Caco-2 (cell line): ENCODE measurements at regions not wholly inside any gene's neighbourhood (a gene's known extent, or its start where the extent isn't known, plus 50 kb on each side); places are given as distances from the start of the nearest gene placed in this dataset.
"Not testable (repeated sequence)": the region's sequence is repeated elsewhere in the genome, so short reads cannot be mapped to it uniquely, and the experiment has no call there.

ENCODE experiments used
- BruUV-seq: library from RNA; stranded (reverse); fragments of 400-500 nt; replicated peaks from 2 replicates; lab custom pipeline; 2021; lab: Mats Ljungman, UMichigan
- CTCF ChIA-PET: fragments of 300-600 bp; sonication (Branson Sonifier 250); formaldehyde crosslinking; loops from one replicate; lab custom pipeline; 2022; ENCODE audit warnings: antibody characterized with exemption; lab: Charles Lee
- POLR2A ChIA-PET: fragments of 300-600 bp; sonication (Branson Sonifier 250); formaldehyde crosslinking; loops from one replicate; lab custom pipeline; 2022; ENCODE audit warnings: antibody characterized with exemption; lab: Charles Lee
- DNase-seq, 2 experiments: peaks; one replicate each; pipeline versions ENCODE4 v3.0.0 to v3.0.0-alpha.2; 2020 to 2022
- H3K27me3 ChIP-seq: replicated peaks from 2 replicates; pipeline ENCODE4 v1.6.0; 2011; ENCODE audit warnings: low read length; ENCODE audit not compliant: control insufficient read depth, insufficient read depth
- H3K36me3 ChIP-seq: 2 replicates; pipeline ENCODE4 v1.5.1; 2011; ENCODE audit warnings: low read length; ENCODE audit not compliant: control insufficient read depth, insufficient read depth
- H3K4me1 ChIP-seq: fragments of 250-450 bp; sonication (Bioruptor Pico); 2 replicates; pipeline ENCODE4 v1.5.1; 2020; ENCODE audit warnings: mild to moderate bottlenecking
- H3K4me3 ChIP-seq: 2 replicates; pipeline ENCODE4 v1.5.1; 2011; ENCODE audit warnings: low read depth, mild to moderate bottlenecking, control low read depth, low read length
- H3K9me3 ChIP-seq: fragments of 250-450 bp; sonication (Bioruptor Pico); 2 replicates; pipeline ENCODE4 v1.5.1; 2020; ENCODE audit warnings: mild to moderate bottlenecking, moderate library complexity
- H3K27ac Mint-ChIP-seq: one replicate; pipeline ENCODE4 v1.8.0; 2022; ENCODE audit warnings: mixed read lengths; ENCODE audit not compliant: unreplicated experiment
- H3K27me3 Mint-ChIP-seq: one replicate; pipeline ENCODE4 v1.8.0; 2022; ENCODE audit warnings: mixed read lengths; ENCODE audit not compliant: insufficient read depth, unreplicated experiment
- H3K36me3 Mint-ChIP-seq: one replicate; pipeline ENCODE4 v1.8.0; 2022; ENCODE audit warnings: mild to moderate bottlenecking, mixed read lengths; ENCODE audit not compliant: insufficient read depth, unreplicated experiment
- H3K4me1 Mint-ChIP-seq: one replicate; pipeline ENCODE4 v1.8.0; 2022; ENCODE audit warnings: low read depth, mixed read lengths; ENCODE audit not compliant: unreplicated experiment
- H3K4me3 Mint-ChIP-seq: one replicate; pipeline ENCODE4 v1.8.0; 2022; ENCODE audit warnings: mild to moderate bottlenecking, moderate library complexity, mixed read lengths; ENCODE audit not compliant: unreplicated experiment
- H3K9me3 Mint-ChIP-seq: one replicate; pipeline ENCODE4 v1.8.0; 2022; ENCODE audit warnings: mixed read lengths; ENCODE audit not compliant: unreplicated experiment
- CTCF ChIP-seq, 2 experiments: fragments of 200-600 bp in 1 of 2; IDR thresholded peaks; 1 replicate in 1 of 2; 2 replicates in 1 of 2; pipeline versions ENCODE4 v1.5.1 to v1.8.0; 2011 to 2022; ENCODE audit warnings: antibody characterized with exemption in 1 of 2, control low read depth in 1 of 2, inconsistent platforms in 1 of 2, low read depth in 1 of 2, low read length in 1 of 2, mild to moderate bottlenecking in 1 of 2, moderate library complexity in 1 of 2; ENCODE audit not compliant: insufficient read depth in 1 of 2, severe bottlenecking in 1 of 2, unreplicated experiment in 1 of 2
- intact Hi-C: fragments of 100-400 bp; cut with micrococcal nuclease; formaldehyde crosslinking; loops from one replicate; pipeline ENCODE4 v1.10.0; 2022; ENCODE audit not compliant: unreplicated experiment

DNA sequence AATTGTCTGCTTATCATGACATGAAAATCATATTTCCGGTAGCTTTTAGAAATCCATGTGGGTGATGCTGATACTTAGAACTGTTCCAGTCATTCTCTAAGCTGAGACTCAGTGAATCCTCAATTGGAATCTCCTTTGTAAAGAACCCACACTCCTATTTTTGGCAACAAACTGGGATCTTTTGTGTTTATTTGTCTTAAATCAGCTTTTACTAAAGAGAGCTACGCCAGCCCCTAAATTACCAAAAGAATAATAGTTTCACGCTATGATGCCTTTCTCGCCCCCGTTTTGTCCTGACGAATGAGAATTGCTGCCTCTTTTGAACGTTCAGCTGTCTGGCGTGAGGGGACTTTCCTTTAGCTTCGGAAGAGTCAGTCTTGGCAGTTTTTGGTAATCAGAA, 195.9 kb downstream of the SHOX start:
- H3K9me3 ChIP-seq, result peaks cover 10% of the 10 kb centered on the region; the same call in 1 of the 2 replicates

DNA sequence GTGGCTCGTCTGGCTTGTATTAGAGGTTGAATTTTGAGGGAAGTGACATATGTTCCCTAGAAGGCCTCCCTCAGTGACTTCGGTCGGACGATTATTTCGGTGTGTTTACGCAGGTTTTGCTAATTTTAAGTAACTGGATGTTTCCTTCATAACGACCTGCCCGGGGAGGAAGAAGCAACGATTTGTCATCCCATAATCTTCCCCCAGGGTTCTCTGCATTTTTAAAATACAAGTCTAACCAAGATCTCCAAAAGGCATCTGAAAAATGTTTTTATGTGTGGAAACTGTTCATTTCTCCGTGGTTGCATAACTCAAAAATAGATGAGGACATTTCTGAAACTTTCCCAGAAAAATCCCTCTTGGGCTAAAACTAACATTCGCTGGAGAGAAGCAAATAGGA, 195.4 kb downstream of the SHOX start:
- ChIA-PET POLR2A (no interaction called here), CTCF (no interaction called here)
- H3K9me3 ChIP-seq, result peaks cover 8% of the 10 kb centered on the region; the same call in 1 of the 2 replicates
- DNase-seq, result no peak
- Mint-ChIP-seq H3K27ac (no peak overlapping the region), H3K36me3 (no peaks in the 10 kb centered on the region), H3K4me1 (no peaks in the 10 kb centered on the region), H3K27me3 (no peaks in the 10 kb centered on the region), H3K9me3 (peaks cover 10% of the 10 kb centered on the region), H3K4me3 (no peak overlapping the region)
- no peaks in the 10 kb centered on the region for H3K27me3 ChIP-seq
- H3K4me1 ChIP-seq, result no peaks in the 10 kb centered on the region
- TF ChIP-seq CTCF (IDR thresholded peaks at IDR 0.05; ENCODE audit: insufficient read depth in 1 of 2, low read depth in 1 of 2, low read length in 1 of 2, severe bottlenecking in 1 of 2, unreplicated experiment in 1 of 2), result no peak
- intact Hi-C loops, result no loop called here
- H3K36me3 ChIP-seq, result no peaks in the 10 kb centered on the region
- H3K4me3 ChIP-seq, result no peak overlapping the region
- no TSS peak for BruUV-seq

More for the DNA sequence above, 195.9 kb downstream of the SHOX start:
- H3K27me3 Mint-ChIP-seq, result no peaks in the 10 kb centered on the region
- H3K4me3 Mint-ChIP-seq, result no peak overlapping the region
- CTCF ChIA-PET, result no interaction called here
- no peaks in the 10 kb centered on the region for H3K4me1 ChIP-seq
- no peak for TF ChIP-seq CTCF (IDR thresholded peaks at IDR 0.05; ENCODE audit: insufficient read depth in 1 of 2, low read depth in 1 of 2, low read length in 1 of 2, severe bottlenecking in 1 of 2, unreplicated experiment in 1 of 2)
- POLR2A ChIA-PET, result no interaction called here
- no peak overlapping the region for H3K4me3 ChIP-seq
- no TSS peak for BruUV-seq
- intact Hi-C loops, result no loop called here
- H3K27me3 ChIP-seq, result no peaks in the 10 kb centered on the region
- H3K36me3 Mint-ChIP-seq, result no peaks in the 10 kb centered on the region
- no peaks in the 10 kb centered on the region for H3K4me1 Mint-ChIP-seq
- DNase-seq, result no peak
- peaks cover 10% of the 10 kb centered on the region for H3K9me3 Mint-ChIP-seq
- no peak overlapping the region for H3K27ac Mint-ChIP-seq
- no peaks in the 10 kb centered on the region for H3K36me3 ChIP-seq

DNA sequence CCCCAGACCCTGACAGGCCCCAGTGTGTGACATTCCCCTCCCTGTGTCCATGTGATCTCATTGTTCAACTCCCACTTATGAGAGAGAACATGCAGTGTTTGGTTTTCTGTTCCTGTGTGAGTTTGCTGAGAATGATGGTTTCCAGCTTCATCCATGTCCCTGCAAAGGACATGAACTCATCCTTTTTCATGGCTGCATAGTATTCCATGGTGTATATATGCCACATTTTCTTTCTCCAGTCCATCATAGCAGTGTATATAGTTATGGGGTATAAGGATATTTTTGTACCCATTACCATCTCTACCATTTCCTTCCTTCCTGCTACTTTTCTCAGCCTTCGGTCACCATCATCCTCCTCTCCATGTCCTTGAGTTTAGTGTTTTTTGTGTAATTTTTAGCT, 192.5 kb downstream of the SHOX start:
- H3K36me3 Mint-ChIP-seq, intact Hi-C loops, H3K27ac Mint-ChIP-seq, H3K4me1 Mint-ChIP-seq, H3K4me3 ChIP-seq, H3K27me3 ChIP-seq, H3K36me3 ChIP-seq, H3K27me3 Mint-ChIP-seq, CTCF ChIA-PET, BruUV-seq, H3K9me3 ChIP-seq, H3K9me3 Mint-ChIP-seq, POLR2A ChIA-PET, H3K4me3 Mint-ChIP-seq, H3K4me1 ChIP-seq, DNase-seq: not testable (repeated sequence)
